Astrocyte of the cerebellum (primary cell): ENCODE measurements at regions not wholly inside any gene's neighbourhood (a gene's known extent, or its start where the extent isn't known, plus 50 kb on each side); places are given as distances from the start of the nearest gene placed in this dataset.
"Not testable (repeated sequence)": the region's sequence is repeated elsewhere in the genome, so short reads cannot be mapped to it uniquely, and the experiment has no call there.

ENCODE experiments used
- DNase-seq: peaks from one replicate; pipeline ENCODE4 v3.0.0-alpha.2; 2011; ENCODE audit warnings: low read depth
- H3K4me3 ChIP-seq: 2 replicates; pipeline ENCODE4 v1.5.1; 2011; ENCODE audit warnings: mild to moderate bottlenecking, low read depth, low read length, moderate library complexity
- CTCF ChIP-seq: IDR thresholded peaks from 2 replicates; pipeline ENCODE4 v1.5.1; 2012; ENCODE audit warnings: low read length, low read depth, moderate library complexity, mild to moderate bottlenecking; ENCODE audit errors: missing control alignments
- in situ Hi-C: cut with HindIII; loops from 2 replicates; pipeline ENCODE4 v1.10.0; 2017; ENCODE audit warnings: low sequenced_read_pairs

DNA sequence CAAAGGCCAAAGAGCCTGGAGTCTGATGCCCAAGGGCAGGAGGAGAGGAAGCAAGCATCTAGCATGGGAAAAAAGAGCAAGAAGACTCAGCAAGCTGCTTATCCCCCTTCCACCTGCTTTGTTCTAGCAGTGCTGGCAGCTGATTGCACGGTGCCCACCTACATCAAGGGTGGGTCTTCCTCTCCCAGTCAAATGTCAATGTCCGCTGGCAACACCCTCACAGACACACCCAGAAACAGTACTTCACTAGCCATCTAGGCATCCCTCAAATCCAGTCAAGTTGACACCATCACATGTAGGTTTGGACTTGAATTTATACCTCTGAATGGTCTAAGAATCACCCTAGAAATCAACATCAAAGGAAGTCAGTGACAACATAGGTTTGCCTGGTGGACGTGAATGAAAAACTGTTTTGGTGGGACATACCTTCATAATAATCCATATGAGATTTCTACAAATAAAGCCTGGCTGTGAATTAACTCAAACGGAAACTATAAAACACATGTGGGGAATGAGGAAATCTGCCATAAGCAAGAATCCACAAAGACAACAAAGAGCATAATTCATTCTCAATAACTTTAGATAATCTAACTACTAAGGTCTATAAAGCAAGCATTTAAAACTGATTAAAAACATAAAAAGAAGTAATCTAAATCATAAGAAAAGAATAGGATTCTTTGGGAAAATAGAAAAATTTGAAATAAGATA lies 185.8 kb upstream of the JADE1 start:
- in situ Hi-C loops = no loop called here

GRCh38 chr4:128620279-128620965 lies 189.1 kb upstream of the JADE1 start:
- H3K4me3 ChIP-seq, in situ Hi-C loops: not testable (repeated sequence)

More for the DNA sequence above, 185.8 kb upstream of the JADE1 start:
- no peak overlapping the region for H3K4me3 ChIP-seq
- no peak for TF ChIP-seq CTCF
- DNase-seq = no peak

DNA sequence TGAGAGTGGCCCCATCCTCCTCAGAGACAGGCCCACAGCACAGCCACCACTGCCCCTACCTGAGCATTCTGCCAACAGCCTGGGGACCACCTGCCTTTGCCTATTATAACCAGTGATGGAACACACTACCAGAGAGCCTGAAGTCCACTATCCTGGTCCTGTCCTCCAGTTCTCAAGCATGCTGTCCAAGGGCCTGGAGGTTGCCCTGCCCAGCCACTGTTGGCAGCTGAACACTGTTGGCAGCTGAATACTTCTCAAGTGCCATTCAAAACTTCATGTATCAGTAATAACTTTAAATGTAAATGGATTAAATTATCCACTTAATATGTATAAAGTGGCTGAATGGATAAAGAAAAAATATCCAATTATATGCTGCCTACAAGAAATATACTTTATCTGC lies 194.3 kb upstream of the JADE1 start:
- no peak for DNase-seq
- no peak overlapping the region for H3K4me3 ChIP-seq
- in situ Hi-C loops = no loop called here
- no peak for TF ChIP-seq CTCF

More at GRCh38 chr4:128620279-128620965, 189.1 kb upstream of the JADE1 start:
- DNase-seq = not testable (repeated sequence)

- H3K4me3 ChIP-seq = no peak overlapping the region
- no peak for TF ChIP-seq CTCF
- in situ Hi-C loops = no loop called here
- DNase-seq = no peak
Observed at GRCh38 chr4:128608006-128608405, 201.5 kb upstream of the JADE1 start.

DNA sequence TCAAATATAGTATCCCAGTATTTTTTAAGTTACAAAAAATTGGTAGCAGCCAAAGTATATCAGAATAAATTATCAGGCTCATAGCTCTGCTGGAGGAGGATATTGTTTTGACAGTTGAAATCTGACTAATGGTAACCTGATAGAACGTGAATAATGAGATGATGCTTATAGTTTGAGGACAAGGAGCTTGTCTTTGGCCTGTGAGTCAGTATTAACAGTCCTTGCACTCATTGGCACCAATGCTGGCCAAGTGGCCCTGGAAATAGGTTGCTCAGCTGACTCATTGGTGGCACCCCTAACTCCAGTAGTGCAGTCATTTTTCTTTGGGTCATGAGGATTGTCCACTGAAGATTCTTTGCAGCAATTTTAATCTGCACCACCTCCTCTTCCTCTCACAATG lies 203.3 kb upstream of the JADE1 start:
- no peak overlapping the region for H3K4me3 ChIP-seq
- DNase-seq = no peak
- TF ChIP-seq CTCF = no peak
- in situ Hi-C loops = no loop called here

GRCh38 chr4:128604840-128605239 lies 204.7 kb upstream of the JADE1 start:
- in situ Hi-C loops = no loop called here
- DNase-seq = no peak
- no peak overlapping the region for H3K4me3 ChIP-seq
- TF ChIP-seq CTCF = no peak

DNA sequence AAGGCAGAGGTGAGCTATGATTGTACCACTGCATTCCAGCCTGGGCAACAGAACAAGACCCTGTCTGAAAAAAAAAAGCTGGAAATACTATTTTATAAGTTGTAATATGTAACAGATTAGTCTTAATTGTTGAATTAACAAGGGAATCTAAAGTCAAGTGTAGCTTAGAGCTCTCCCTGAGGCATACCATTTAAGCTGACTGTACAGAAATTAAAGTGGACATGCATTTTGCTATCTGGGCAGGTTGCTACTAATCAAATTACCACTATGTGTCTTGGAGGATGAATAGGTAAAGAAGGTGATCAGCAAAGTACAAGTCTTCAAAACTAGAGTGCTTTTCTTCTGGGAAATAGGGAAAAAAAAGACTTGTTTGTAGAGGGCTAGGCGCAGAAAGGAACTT lies 205.3 kb upstream of the JADE1 start:
- no peak for DNase-seq
- H3K4me3 ChIP-seq = no peak overlapping the region
- in situ Hi-C loops = no loop called here
- no peak for TF ChIP-seq CTCF
